Liver (tissue), 8 donors: ENCODE measurements at regions not wholly inside any gene's neighbourhood (a gene's known extent, or its start where the extent isn't known, plus 50 kb on each side); places are given as distances from the start of the nearest gene placed in this dataset.
"Not testable (repeated sequence)": the region's sequence is repeated elsewhere in the genome, so short reads cannot be mapped to it uniquely, and the experiment has no call there.

Experiments
- DNase-seq: peaks from one replicate; pipeline ENCODE4 v3.0.0-alpha.2; 2017; ENCODE audit warnings: low spot score
- H3K27ac ChIP-seq, 2 donors: one replicate each; pipeline ENCODE4 v1.7.0; 2013; ENCODE audit warnings: inconsistent platforms in 2 of 2, low read length in 2 of 2, control low read depth in 1 of 2, low read depth in 1 of 2, mild to moderate bottlenecking in 1 of 2
- H3K27me3 ChIP-seq, 4 donors: one replicate each; pipeline versions ENCODE4 v1.6.1 to v1.7.0; 2013; ENCODE audit warnings: low read length in 3 of 4, inconsistent platforms in 1 of 4, mild to moderate bottlenecking in 1 of 4, moderate library complexity in 1 of 4; ENCODE audit not compliant: control insufficient read depth in 4 of 4, insufficient read depth in 4 of 4
- H3K36me3 ChIP-seq, 4 donors: one replicate each; pipeline versions ENCODE4 v1.6.1 to v1.7.0; 2013; ENCODE audit warnings: low read length in 3 of 4, mild to moderate bottlenecking in 3 of 4, low read depth in 1 of 4, moderate library complexity in 1 of 4; ENCODE audit not compliant: control insufficient read depth in 4 of 4, insufficient read depth in 3 of 4
- H3K4me1 ChIP-seq, 4 donors: one replicate each; pipeline versions ENCODE4 v1.6.1 to v1.7.0; 2013; ENCODE audit warnings: low read length in 3 of 4, mild to moderate bottlenecking in 3 of 4, moderate library complexity in 1 of 4; ENCODE audit not compliant: control insufficient read depth in 4 of 4, insufficient read depth in 4 of 4
- H3K4me3 ChIP-seq, 3 donors: one replicate each; pipeline versions ENCODE4 v1.6.1 to v1.7.0; 2013; ENCODE audit warnings: low read length in 3 of 3, control low read depth in 1 of 3, low read depth in 1 of 3, mild to moderate bottlenecking in 1 of 3
- H3K9ac ChIP-seq, 2 donors: one replicate each; pipeline ENCODE4 v1.7.0; 2013; ENCODE audit warnings: low read length in 2 of 2, mild to moderate bottlenecking in 2 of 2, moderate library complexity in 2 of 2, control low read depth in 1 of 2, low read depth in 1 of 2
- H3K9me3 ChIP-seq, 4 donors: one replicate each; pipeline versions ENCODE4 v1.6.1 to v1.7.0; 2013; ENCODE audit warnings: low read length in 3 of 4; ENCODE audit not compliant: control insufficient read depth in 4 of 4
- EGR1 ChIP-seq, 2 donors: IDR thresholded peaks; 2 replicates each; pipeline ENCODE4 v1.6.1; 2016 to 2018; ENCODE audit warnings: antibody characterized with exemption in 2 of 2, low read depth in 2 of 2
- FOXA1 ChIP-seq: IDR thresholded peaks from 2 replicates; pipeline ENCODE4 v1.6.1; 2016; ENCODE audit warnings: antibody characterized with exemption
- FOXA2 ChIP-seq: IDR thresholded peaks from 2 replicates; pipeline ENCODE4 v1.6.1; 2016; ENCODE audit warnings: antibody characterized with exemption
- GABPA ChIP-seq, 2 donors: IDR thresholded peaks in 1 of 2; conservative IDR thresholded peaks in 1 of 2; 2 replicates each; pipeline ENCODE4 v1.6.1; 2016; ENCODE audit warnings: antibody characterized with exemption in 2 of 2, mild to moderate bottlenecking in 1 of 2, moderate library complexity in 1 of 2
- HNF4A ChIP-seq, 2 donors: conservative IDR thresholded peaks; 2 replicates each; pipeline ENCODE4 v1.6.1; 2016; ENCODE audit warnings: antibody characterized with exemption in 2 of 2, mild to moderate bottlenecking in 2 of 2
- HNF4G ChIP-seq: IDR thresholded peaks from 2 replicates; pipeline ENCODE4 v1.6.1; 2016; ENCODE audit warnings: antibody characterized with exemption
- JUND ChIP-seq, 2 donors: IDR thresholded peaks; 2 replicates each; pipeline ENCODE4 v1.6.1; 2016; ENCODE audit warnings: antibody characterized with exemption in 2 of 2
- NR2F2 ChIP-seq: IDR thresholded peaks from 2 replicates; pipeline ENCODE4 v1.6.1; 2016; ENCODE audit warnings: antibody characterized with exemption
- RAD21 ChIP-seq, 2 donors: IDR thresholded peaks; 2 replicates each; pipeline ENCODE4 v1.6.1; 2016; ENCODE audit warnings: antibody characterized with exemption in 2 of 2, mild to moderate bottlenecking in 2 of 2
- RXRA ChIP-seq, 2 donors: IDR thresholded peaks; 2 replicates each; pipeline ENCODE4 v1.6.1; 2017 to 2018; ENCODE audit warnings: antibody characterized with exemption in 2 of 2, mild to moderate bottlenecking in 1 of 2
- SP1 ChIP-seq: IDR thresholded peaks from 2 replicates; pipeline ENCODE4 v1.6.1; 2018; ENCODE audit warnings: antibody characterized with exemption, mild to moderate bottlenecking
- TAF1 ChIP-seq: conservative IDR thresholded peaks from 2 replicates; pipeline ENCODE4 v1.6.1; 2016; ENCODE audit warnings: antibody characterized with exemption, mild to moderate bottlenecking
- WGBS: extraction: QIAGEN DNeasy Blood & Tissue Kit; methylation state at CpG from one replicate; pipeline ENCODE4 v1.1.7; 2013; 5-methylcytosine and 5-hydroxymethylcytosine counted together
- TF ChIP-seq, protein P1 (sequence below): IDR thresholded peaks from 2 replicates; pipeline ENCODE4 v1.6.1; 2016; ENCODE audit warnings: antibody characterized with exemption
- TF ChIP-seq, protein P2 (sequence below): fragments of 150-350 bp; IDR thresholded peaks from 2 replicates; pipeline ENCODE4 v1.5.1; 2017; ENCODE audit warnings: improper control_type of control experiment, low read depth, low read length; ENCODE audit not compliant: missing input control
- TF ChIP-seq, protein P3 (sequence below): IDR thresholded peaks from 2 replicates; pipeline ENCODE4 v1.6.1; 2016; ENCODE audit warnings: antibody characterized with exemption
- TF ChIP-seq, protein P4 (sequence below): IDR thresholded peaks from 2 replicates; pipeline ENCODE4 v1.6.1; 2016; ENCODE audit warnings: antibody characterized with exemption, mild to moderate bottlenecking
- donor health status: healthy.
- donor health status: healthy.
- donor health status: healthy.
- donor health status: healthy.
- donor health status: healthy.

DNA sequence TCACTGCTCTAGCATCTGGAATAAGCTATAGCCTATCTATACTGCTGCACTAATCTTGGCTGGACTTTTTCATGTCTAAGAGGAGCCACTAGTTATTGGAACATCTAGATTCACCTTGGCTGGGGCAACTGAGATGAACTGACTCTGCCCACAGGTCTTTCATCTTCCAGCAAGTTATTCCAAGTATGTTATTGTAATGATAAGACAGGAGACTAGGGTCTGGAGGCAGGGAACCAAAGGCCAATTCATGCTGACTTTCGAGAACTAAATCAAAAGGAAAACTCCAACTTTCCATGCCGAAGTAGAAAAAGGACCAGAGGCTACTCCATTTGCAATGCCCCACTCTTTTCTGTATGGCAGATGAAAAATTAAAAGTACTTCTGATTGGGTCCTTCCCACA, 1243.0 kb upstream of the RAG2 start:
- H3K4me3 ChIP-seq = no peak overlapping the region
- peaks cover 0 to 3% (median 0%) of the 10 kb centered on the region in 4 donors for H3K27me3 ChIP-seq
- no peak for DNase-seq
- H3K9me3 ChIP-seq = no peaks in the 10 kb centered on the region
- no peak overlapping the region for H3K27ac ChIP-seq
- no peaks in the 10 kb centered on the region for H3K4me1 ChIP-seq
- no peak overlapping the region for H3K9ac ChIP-seq
- 73% methylated on average over 2 of the region's 2 CpGs for WGBS
- no peaks in the 10 kb centered on the region for H3K36me3 ChIP-seq
- TF ChIP-seq EGR1 (IDR thresholded peaks at IDR 0.05; ENCODE audit: low read depth in 2 of 2) (no peak), HNF4A (conservative IDR thresholded peaks at IDR 0.05) (no peak), TAF1 (no peak), GABPA (IDR thresholded peaks at IDR 0.05 in 1 of 2, conservative IDR thresholded peaks at IDR 0.05 in 1 of 2) (no peak), FOXA2 (no peak)
- TF ChIP-seq, protein P1, sequence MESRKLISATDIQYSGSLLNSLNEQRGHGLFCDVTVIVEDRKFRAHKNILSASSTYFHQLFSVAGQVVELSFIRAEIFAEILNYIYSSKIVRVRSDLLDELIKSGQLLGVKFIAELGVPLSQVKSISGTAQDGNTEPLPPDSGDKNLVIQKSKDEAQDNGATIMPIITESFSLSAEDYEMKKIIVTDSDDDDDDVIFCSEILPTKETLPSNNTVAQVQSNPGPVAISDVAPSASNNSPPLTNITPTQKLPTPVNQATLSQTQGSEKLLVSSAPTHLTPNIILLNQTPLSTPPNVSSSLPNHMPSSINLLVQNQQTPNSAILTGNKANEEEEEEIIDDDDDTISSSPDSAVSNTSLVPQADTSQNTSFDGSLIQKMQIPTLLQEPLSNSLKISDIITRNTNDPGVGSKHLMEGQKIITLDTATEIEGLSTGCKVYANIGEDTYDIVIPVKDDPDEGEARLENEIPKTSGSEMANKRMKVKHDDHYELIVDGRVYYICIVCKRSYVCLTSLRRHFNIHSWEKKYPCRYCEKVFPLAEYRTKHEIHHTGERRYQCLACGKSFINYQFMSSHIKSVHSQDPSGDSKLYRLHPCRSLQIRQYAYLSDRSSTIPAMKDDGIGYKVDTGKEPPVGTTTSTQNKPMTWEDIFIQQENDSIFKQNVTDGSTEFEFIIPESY = no peak
- TF ChIP-seq, protein P2, sequence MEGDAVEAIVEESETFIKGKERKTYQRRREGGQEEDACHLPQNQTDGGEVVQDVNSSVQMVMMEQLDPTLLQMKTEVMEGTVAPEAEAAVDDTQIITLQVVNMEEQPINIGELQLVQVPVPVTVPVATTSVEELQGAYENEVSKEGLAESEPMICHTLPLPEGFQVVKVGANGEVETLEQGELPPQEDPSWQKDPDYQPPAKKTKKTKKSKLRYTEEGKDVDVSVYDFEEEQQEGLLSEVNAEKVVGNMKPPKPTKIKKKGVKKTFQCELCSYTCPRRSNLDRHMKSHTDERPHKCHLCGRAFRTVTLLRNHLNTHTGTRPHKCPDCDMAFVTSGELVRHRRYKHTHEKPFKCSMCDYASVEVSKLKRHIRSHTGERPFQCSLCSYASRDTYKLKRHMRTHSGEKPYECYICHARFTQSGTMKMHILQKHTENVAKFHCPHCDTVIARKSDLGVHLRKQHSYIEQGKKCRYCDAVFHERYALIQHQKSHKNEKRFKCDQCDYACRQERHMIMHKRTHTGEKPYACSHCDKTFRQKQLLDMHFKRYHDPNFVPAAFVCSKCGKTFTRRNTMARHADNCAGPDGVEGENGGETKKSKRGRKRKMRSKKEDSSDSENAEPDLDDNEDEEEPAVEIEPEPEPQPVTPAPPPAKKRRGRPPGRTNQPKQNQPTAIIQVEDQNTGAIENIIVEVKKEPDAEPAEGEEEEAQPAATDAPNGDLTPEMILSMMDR = no peak

DNA sequence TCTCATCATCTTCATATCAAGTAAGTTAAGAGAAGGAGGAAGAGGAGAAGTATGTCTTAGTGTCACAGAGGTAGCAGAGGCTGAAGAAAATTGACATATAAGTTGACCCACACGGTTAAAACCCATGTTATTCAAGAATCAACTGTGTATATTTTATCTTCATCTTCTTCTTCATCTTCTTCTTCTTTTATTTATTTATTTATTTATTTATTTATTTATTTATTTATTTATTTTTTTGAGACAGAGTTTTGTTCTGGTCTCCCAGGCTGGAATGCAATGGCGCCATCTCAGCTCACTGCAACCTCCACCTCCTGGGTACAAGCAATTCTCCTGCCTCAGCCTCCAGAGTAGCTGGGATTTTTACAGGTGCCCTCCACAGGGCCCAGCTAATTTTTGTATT, 1242.3 kb upstream of the RAG2 start:
- not testable (repeated sequence) for H3K9me3 ChIP-seq, H3K27me3 ChIP-seq, H3K36me3 ChIP-seq, H3K9ac ChIP-seq, H3K4me1 ChIP-seq, H3K4me3 ChIP-seq, H3K27ac ChIP-seq, DNase-seq
- 87% methylated on average over 2 of the region's 2 CpGs for WGBS

DNA sequence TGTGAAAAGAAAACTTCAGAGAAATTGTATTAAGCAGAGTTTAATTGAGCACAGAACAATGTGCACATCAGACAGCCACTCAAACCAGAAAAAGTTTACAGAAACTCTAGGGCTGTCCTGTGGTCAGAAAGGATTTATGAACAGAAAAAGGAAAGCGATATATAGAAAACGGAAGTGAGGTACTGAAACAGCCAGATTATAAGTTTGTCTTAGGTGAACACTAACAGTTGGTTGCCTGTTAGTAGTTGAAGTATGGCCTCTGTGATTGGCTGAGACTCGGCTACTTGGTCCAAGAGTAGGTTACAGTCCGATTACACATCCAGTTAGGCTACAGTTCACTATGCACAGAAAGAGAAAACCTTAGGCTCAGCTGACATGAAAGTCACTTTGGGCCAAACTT, 1232.5 kb upstream of the RAG2 start:
- WGBS = 71% methylated on average over 4 of the region's 4 CpGs

More for the DNA sequence above, 1232.5 kb upstream of the RAG2 start:
- Histone ChIP-seq H3K4me1 (no peaks in the 10 kb centered on the region), H3K36me3 (no peaks in the 10 kb centered on the region), H3K9ac (no peak overlapping the region), H3K4me3 (no peak overlapping the region), H3K27me3 (no peaks in the 10 kb centered on the region), H3K9me3 (no peaks in the 10 kb centered on the region), H3K27ac (no peak overlapping the region)
- no peak for DNase-seq
- TF ChIP-seq HNF4G = no peak
- TF ChIP-seq RAD21 (IDR thresholded peaks at IDR 0.05) = no peak
- TF ChIP-seq, protein P3, sequence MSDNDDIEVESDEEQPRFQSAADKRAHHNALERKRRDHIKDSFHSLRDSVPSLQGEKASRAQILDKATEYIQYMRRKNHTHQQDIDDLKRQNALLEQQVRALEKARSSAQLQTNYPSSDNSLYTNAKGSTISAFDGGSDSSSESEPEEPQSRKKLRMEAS = no peak
- TF ChIP-seq RXRA (IDR thresholded peaks at IDR 0.05) = no peak
- TF ChIP-seq, protein P2 = no peak
- no peak for TF ChIP-seq FOXA1
- no peak for TF ChIP-seq JUND (IDR thresholded peaks at IDR 0.05)
- no peak for TF ChIP-seq HNF4A (conservative IDR thresholded peaks at IDR 0.05)
- TF ChIP-seq SP1 = no peak
- TF ChIP-seq, protein P4, sequence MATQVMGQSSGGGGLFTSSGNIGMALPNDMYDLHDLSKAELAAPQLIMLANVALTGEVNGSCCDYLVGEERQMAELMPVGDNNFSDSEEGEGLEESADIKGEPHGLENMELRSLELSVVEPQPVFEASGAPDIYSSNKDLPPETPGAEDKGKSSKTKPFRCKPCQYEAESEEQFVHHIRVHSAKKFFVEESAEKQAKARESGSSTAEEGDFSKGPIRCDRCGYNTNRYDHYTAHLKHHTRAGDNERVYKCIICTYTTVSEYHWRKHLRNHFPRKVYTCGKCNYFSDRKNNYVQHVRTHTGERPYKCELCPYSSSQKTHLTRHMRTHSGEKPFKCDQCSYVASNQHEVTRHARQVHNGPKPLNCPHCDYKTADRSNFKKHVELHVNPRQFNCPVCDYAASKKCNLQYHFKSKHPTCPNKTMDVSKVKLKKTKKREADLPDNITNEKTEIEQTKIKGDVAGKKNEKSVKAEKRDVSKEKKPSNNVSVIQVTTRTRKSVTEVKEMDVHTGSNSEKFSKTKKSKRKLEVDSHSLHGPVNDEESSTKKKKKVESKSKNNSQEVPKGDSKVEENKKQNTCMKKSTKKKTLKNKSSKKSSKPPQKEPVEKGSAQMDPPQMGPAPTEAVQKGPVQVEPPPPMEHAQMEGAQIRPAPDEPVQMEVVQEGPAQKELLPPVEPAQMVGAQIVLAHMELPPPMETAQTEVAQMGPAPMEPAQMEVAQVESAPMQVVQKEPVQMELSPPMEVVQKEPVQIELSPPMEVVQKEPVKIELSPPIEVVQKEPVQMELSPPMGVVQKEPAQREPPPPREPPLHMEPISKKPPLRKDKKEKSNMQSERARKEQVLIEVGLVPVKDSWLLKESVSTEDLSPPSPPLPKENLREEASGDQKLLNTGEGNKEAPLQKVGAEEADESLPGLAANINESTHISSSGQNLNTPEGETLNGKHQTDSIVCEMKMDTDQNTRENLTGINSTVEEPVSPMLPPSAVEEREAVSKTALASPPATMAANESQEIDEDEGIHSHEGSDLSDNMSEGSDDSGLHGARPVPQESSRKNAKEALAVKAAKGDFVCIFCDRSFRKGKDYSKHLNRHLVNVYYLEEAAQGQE = no peak
- TF ChIP-seq EGR1 (IDR thresholded peaks at IDR 0.05; ENCODE audit: low read depth in 2 of 2) = no peak
- TF ChIP-seq NR2F2 = no peak
- no peak for TF ChIP-seq GABPA (IDR thresholded peaks at IDR 0.05 in 1 of 2, conservative IDR thresholded peaks at IDR 0.05 in 1 of 2)
